Tongue (tissue), 1 donor: ENCODE measurements at regions not wholly inside any gene's neighbourhood (a gene's known extent, or its start where the extent isn't known, plus 50 kb on each side); places are given as distances from the start of the nearest gene placed in this dataset.
"Not testable (repeated sequence)": the region's sequence is repeated elsewhere in the genome, so short reads cannot be mapped to it uniquely, and the experiment has no call there.

Experiments used
- DNase-seq: peaks from one replicate; pipeline ENCODE4 v3.0.0-alpha.2; 2015

DNA sequence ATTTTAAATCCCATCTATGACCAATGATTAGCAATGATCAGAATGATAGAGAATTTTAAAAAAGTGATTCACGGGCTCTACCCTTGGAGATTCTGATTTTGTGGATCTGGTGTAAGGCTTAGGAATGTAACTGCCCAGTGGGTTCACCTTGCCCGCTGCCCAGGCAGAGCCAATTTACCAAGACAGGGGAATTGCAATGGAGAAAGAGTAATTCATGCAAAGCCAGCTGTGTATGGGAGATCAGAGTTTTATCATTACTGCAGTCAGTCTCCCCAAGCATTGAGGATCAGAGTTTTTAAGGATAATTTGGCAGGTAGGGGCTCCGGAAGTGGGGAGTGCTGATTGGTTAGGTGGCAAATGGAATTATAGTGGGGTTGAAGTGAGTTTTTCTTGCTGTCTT, 480.6 kb downstream of the ATP23 start:
- no peak for DNase-seq

- no peak for DNase-seq
These were observed 483.5 kb downstream of the ATP23 start for GRCh38 chr12:58424735-58425392.

DNA sequence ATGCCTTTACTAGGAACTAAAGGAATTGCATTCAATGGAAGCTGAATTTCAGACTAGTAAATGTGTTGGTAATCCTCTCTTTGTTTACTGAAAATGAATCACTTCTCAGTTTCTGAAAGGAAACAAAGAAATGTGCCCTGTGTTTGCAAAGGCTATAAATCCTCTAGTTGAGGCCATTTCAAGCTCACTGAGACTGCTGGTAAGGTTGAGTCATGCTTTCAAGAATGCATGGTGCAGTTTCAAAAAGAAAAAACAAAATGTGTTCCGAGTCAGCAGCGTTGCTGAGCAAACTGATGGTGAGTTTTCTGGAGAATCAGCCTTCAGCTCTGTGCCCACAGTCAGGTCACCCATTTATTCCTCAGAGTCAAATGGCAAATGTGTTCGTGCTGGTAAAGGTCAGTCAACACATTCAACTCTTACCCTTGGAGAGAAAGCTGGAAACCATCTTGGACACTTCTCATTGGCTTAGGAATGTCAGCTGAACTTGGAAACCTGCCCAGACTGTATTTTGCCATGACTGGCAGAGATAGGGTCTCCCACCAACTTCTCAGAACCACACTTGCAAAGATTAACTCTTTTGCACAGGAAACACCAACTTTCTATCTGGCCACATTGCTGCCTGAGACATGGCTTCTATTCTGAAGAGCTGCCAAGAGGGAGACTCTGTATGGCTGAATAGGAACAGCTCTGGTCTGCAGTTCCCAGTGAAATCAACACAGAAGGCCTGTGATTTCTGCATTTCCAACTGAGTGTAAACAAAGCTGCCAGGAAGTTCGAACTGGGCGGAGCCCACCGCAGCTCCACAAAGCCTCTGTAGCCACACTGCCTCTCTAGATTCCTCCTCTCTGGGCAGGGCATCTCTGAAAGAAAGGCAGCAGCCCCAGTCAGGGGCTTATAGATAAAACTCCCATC, 484.4 kb downstream of the ATP23 start:
- DNase-seq = peak; percentile 47

GRCh38 chr12:58426437-58426836, 485.1 kb downstream of the ATP23 start:
- DNase-seq = not testable (repeated sequence)

DNA sequence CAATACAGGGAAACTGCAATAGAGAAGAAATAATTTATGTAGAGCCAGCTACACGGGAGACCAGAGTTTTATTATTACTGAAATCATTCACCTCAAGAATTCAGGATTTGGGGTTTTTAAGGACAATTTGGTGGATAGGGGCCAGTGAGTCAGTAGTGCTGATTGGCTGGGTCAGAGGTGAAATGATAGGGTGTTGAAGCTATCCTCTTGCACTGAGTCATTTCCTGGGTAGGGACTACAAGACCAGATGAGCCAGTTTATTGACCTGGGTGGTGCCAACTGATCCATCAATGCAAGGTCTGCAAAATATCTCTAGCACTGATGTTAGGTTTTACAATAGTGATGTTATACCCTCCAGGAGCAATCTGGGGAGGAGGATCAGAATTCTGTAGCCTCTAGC, 486.3 kb downstream of the LRIG3 start:
- no peak for DNase-seq

- DNase-seq = no peak
These were observed 485.6 kb downstream of the LRIG3 start for GRCh38 chr12:58434726-58435125.

DNA sequence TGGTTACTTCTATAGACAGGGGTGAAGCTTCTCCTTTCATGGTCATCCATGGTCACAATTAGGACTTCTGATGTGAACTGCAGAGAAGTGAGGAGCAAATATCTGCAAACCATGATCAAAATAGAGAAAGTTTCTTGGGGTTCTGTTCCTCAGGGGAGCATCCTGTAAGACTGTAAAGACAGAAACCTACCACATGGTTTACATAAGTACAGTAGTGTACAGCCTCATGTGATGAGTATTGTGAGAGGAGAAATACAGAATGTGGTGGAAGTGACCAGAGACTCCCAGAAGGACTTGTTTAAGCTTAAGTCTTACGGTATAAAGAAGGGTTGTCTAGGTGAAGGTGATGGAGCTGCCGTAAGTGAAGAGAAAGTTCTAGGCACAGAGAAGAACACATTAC, 484.7 kb downstream of the LRIG3 start:
- DNase-seq = no peak

GRCh38 chr12:58441483-58441882, 478.8 kb downstream of the LRIG3 start:
- DNase-seq = no peak

- DNase-seq = peak; percentile 15
These were observed 476.9 kb downstream of the LRIG3 start for GRCh38 chr12:58443273-58443980.

DNA sequence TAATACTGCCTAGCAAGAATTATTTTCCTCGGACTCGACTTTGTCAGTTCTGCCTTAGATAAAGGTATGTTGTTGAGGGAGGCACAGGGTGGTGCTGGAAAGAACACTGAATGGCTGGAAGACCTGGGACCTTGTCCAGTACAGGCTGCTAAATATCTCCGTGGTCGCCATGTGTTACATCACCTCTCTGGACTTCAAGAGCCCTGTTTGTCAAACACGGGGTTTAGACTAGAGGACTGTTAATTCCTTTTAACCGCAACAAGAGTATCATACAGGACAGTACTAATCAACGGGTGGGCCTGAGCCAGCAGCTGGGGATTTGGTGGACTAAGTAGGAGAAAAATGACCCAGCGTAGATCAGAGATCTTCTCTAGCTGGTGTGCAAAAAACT, 476.3 kb downstream of the LRIG3 start:
- peak; percentile 60 for DNase-seq

DNA sequence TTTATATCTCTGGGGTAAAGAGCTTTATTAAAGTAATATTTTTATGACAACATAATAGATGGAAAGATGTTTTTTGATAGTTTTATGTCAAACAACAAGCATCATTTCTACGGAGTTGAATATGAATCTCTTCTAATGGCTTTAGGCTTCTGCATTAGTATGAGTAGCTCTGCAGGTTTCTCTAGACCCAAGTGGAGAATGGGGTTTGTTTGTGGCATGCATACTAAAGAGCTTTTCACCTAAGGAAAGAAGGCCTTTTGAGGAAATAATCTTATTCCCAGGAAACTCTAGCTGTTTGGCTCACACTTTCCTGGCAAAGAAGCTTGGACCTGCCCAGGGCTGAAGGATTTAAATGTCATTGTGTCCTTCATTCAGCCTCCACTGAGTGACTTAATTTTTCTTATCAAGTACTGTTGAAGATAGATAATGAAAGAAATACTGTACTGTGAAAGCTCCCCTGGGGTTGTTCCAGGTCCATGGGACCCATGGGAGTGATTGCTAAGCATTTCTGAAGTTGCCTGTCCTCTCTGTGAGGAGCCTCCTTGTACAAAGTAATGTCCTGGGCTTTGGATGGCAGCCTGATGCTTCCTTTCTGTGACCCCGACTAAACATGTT, 469.3 kb downstream of the LRIG3 start:
- no peak for DNase-seq

GRCh38 chr12:58452546-58452945, 467.8 kb downstream of the LRIG3 start:
- no peak for DNase-seq

DNA sequence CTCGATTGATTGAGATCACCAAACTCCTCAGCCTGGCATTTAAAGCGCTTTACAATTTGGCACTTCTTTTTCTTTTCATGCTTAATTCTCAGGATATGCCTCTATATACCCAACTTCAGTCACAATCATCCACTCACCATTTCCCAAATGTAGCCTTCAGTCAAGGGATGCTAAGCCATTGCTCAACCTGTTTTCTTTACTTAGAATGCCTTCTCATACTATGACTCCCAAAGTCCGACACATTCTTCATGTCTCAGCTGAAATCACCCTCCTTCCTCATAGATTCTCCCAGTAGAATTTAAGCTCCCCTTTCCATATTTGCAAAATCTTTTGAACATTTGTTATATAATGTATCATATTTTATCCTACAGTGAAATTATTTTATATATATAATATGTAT, 467.0 kb downstream of the LRIG3 start:
- no peak for DNase-seq

DNA sequence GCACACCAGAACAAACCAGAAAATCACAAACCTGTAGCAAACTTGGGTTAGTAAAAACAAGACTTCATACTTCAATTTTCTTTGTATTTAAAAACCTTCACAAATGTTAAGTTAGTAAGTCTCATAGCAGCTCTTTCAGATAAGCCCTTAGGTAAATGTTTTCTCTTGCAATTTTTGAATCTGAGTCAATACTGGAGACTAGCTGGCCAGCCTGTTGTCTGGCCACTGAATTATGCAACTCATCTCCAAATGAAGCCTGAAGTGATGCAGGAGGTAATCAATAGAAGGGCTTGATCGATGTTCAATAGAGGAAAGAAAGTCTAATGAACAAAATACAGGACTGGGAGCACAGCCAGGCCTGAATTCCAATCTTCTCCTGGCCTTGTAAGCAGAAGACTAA, 465.2 kb downstream of the LRIG3 start:
- DNase-seq = no peak

DNA sequence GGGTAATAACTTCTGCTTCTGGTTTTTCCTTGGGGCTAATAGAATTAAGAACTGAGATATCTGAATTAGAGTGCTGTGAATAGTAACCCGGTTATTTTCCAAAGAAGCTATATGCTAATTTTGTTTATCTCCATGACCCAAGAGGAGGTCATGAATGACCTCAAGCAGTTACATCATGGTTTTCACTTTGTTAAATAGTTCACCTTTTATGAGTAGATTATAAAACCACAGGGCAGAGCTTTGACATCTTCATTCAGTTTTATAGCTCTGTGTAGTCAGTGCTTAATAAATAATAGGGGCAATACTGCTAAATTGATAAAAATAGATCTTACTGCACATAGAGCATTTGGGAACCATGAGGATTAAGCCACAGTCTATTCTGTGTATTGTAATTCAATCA, 462.2 kb downstream of the LRIG3 start:
- DNase-seq = no peak

DNA sequence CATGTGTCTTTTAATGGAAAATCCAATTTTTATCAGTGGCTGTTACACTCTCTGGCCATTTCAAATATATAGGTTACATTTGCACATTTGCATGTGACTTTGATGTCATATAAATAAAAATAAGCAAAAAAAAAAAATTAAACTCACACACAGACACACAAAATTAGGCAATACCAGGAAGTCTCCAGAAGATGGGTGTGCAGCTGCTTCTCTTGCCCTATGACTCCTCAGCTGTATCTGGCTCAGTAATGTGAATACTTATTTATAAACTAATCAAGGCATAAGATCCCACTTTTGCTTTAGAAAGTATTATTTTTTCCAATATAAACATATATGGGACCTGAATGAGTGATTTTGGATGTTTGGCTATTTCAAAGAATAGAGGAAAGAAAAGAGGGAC, 461.1 kb downstream of the LRIG3 start:
- DNase-seq = no peak

GRCh38 chr12:58463051-58463450, 457.3 kb downstream of the LRIG3 start:
- DNase-seq = no peak

GRCh38 chr12:58465418-58465817, 454.9 kb downstream of the LRIG3 start:
- no peak for DNase-seq

DNA sequence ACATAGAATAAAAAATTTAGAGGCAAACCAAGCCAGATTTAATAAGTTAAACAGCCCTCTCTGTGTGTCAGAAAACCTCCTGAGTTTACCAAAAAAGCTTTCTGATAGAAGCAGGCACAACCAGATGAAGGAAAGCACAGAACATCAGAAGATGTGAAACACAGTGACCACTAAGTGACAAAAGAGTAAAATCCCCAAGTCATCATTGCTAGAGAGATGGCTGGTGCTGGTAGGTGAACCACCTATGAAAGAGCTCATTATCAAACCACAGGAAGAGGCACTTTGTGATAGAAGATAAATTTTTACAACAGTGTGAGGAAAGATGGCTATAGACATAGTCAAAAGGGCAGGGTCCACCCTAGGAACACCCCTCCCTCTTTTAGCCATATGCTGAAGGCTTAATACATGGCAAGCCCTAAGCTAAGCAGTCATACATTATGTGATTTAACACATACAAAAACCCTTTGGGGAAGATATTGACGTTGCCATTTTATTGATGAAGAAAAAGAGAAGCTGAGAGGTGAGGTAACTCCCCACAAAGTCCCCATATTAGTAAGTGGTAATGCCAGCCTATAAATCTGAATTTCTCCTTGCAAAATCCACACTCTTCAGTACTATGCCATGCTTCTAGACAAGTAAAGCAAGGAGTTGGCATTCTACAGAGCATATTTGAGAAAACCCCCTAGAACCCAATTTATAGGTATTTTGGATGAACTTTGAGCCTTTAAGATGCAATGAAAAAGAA, 449.9 kb downstream of the LRIG3 start:
- no peak for DNase-seq

GRCh38 chr12:58479401-58479800, 440.9 kb downstream of the LRIG3 start:
- DNase-seq = peak; percentile 73

GRCh38 chr12:58481811-58482210, 438.5 kb downstream of the LRIG3 start:
- DNase-seq = no peak

DNA sequence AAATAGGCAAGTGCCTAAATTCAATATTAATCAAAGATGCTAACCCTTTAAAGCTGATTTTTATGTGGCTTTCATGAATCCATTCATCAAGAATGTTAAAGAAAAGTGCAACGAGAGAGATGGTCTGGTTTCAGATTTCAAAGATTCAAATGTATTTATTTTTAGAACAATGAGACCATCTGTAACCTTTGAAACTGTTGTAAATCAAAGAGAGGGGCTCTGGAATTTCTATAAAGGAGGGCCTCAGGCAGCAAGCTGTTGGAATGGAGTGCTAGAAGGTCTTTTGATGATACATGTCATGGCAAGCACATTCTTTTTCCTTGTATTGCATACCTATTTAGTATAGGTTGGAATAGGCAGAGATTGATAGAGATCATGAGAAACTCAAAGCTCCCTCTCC, 433.0 kb downstream of the LRIG3 start:
- no peak for DNase-seq
